ENCODE measurements at regions not wholly inside any gene's neighbourhood (a gene's known extent, or its start where the extent isn't known, plus 50 kb on each side); places are given as distances from the start of the nearest gene placed in this dataset.
A peak's percentile ranks its signal among the peaks of the same experiment; 100 is the strongest.
"Not testable (repeated sequence)": the region's sequence is repeated elsewhere in the genome, so short reads cannot be mapped to it uniquely, and the experiment has no call there.

DNA sequence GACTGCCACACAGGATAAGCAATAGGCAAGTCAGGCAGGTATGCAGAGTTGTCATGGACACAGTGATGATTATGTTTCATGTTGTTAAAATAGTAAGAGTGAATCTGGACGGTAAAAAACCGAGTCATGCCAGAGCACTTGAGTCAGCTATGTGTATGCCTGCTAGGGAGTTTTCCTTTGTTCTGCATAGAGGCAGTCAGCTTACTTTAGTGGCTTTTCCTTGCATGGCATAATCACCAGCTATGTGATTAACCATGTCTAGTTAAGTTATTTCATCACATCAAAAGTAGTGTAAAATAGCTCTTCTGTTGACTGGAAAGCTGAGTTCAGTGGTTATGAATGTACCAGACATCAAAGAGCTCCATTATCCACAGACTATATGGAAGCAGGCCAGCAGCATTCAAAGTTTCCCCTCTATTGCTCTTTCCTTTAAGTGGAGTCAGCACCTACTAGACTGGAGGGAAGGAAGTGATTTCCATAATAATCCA lies 989.8 kb downstream of the TLE1 start:
- peak; percentile 49 for DNase-seq

DNA sequence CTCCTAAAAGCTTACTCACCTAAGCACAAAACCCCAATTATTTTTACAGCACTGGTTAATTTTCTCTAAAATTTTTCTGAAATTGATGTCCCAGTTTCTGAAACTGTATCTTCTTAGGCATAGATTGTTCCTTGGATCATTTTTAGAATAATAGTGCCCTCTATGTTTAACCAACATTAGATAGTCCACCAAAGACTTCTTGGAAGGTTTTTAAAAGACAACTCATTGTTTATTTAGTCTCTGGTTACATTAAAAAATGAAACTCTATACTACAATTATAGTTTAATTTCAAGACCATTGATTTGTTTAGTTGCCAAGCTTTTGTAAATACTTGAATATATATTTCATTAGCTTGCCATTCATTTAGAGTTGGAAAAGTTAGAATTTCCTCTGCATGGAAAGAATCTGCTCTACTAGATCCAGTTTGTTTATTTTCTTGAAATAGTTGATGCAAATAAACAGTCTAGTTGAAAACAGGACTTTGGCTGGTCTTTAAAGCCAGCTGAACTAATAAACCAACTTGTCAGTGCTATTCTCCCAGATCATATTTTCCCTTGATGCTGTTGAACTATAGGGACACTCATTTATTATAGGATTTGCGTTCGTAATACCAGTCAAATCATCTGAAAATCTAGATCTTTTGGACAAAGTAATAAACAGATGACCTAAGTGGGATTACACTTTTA lies 990.5 kb downstream of the TLE1 start:
- DNase-seq, result no peak

DNA sequence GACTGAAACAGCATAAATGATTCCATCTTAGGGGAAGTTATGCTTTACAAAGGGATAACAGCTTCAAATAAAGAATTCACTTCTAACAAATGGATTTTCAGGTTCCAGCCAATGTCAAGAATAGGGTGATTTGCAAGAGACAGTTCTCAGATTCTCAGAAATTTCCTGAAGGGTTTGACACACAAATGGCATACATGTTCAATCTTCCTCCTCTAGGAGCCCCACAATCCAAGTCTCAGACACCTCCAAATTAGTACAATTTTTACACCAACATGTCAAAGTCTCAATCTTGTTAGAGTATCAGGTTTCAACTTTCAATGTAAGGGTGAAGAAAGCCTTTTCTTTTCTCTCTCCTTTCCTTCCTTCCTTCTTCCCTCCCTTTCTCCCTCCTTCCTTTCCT lies 996.6 kb downstream of the TLE1 start:
- no peak for DNase-seq

DNA sequence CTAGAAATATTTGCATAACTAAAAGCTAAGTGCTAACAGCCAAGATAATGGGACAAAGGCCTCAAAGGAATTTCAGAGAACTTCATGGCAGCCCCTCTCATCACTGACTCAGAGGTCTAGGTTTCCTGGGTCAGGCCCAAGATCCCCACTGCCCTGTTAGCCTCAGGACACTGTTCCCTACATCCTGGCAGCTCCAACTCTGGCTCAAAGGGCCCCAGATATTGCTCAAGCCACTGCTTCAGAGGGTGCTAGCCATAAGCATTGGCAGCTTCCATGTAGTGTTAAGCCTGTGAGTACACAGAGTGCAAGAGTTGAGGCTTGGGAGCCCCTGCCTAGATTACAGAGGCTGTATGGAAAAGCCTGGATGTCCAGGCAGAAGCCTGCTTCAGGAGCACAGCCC lies 998.1 kb downstream of the TLE1 start:
- DNase-seq, result no peak

DNA sequence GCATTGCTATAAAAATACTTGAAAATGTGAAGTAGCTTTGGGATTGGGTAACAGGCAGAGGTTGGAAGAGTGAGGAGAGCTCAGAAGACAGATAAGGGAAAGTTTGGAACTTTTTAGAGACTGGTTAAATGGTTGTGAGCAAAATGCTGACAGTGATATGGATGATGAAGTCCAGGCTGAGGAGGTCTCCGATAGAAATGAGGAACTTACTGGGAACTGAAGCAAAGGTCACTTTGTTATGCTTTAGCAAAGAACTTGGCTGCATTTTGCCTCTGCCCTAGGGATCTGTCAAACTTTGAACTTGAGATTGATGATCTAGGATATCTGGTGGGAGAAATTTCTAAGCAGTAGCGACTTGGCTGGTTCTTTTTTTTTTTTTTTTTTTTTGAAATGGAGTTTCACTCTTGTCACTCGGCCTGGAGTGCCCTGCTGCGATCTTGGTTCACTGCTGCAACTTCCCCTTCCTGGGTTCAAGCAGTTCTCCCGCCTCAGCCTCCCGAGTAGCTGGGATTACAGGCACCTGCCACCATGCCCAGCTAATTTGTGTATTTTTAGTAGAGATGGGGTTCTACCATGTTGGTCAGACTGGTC lies 998.9 kb downstream of the TLE1 start:
- no peak for DNase-seq

DNA sequence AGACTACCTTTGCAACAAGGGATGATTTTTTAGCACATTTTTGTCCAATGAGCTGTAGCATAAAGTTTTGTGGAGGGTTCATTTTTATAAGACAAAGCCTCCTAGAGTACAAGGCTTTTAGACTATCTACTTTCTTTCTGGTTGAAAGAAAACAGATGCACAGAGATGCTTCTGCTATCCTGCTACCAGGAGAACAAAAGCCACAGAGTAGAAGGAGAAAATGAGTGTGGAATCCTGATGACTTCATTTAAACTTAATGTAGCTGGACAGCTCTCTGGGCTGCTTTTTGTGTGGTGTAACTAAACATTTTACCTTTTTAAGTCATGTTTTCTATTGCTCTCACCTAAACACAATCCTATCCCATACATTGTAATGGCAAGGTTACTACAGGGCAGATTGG lies 1009.4 kb downstream of the TLE1 start:
- DNase-seq, result no peak

DNA sequence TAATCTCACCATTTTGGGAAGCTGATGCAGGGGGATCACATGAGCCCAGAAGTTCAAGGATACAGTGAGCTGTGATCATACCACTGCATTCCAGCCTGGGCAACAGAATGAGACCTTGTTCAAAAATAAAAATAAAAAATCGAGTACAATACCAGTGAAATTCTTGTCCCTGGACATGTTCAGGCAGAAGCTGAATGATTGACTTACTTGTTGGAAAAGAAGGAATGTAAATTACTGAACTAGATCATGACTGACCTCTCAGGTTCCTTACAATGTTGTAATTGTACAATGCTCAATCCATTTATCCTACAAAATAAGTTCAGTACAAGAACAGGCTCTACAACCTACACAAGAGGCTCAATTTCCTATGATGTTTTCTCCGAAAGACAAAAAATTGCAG lies 1010.4 kb downstream of the TLE1 start:
- no peak for DNase-seq

DNA sequence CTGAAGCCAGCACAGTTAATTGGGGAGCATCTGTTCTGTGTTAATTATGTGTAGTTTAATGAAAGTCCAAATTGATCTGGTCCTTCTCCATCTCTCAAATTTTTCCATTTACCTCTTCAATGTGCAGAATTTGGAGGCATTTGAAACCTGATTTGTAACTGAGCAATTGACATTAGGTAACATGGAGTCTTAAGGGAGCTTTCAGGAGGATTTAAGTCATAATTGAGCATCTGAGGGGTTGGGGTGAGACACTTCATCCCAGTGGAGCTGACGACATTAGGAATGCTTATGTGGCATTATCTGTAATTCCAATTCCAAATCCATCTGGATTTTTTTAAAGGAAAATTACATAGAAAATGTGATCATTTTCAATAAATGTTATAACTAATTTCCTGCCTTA lies 1015.9 kb downstream of the TLE1 start:
- DNase-seq, result no peak

DNA sequence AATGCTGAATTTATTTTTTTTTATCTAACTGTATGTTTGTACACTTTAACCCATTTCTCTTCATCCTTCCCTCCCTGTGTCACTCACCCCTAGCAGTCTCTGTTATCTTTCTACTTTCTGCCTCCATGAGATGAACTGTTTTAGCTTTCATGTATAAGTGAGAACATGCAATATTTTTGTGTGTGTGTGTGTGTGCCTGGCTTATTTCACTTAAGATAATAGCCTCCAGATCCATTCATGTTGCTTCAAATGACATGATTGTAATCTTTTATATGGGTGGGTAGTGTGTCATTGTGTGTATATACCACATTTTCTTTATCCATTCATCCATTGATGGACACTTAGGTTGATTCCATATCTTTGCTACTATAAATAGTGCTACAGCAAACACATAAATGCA lies 1023.9 kb downstream of the TLE1 start:
- no peak for DNase-seq

DNA sequence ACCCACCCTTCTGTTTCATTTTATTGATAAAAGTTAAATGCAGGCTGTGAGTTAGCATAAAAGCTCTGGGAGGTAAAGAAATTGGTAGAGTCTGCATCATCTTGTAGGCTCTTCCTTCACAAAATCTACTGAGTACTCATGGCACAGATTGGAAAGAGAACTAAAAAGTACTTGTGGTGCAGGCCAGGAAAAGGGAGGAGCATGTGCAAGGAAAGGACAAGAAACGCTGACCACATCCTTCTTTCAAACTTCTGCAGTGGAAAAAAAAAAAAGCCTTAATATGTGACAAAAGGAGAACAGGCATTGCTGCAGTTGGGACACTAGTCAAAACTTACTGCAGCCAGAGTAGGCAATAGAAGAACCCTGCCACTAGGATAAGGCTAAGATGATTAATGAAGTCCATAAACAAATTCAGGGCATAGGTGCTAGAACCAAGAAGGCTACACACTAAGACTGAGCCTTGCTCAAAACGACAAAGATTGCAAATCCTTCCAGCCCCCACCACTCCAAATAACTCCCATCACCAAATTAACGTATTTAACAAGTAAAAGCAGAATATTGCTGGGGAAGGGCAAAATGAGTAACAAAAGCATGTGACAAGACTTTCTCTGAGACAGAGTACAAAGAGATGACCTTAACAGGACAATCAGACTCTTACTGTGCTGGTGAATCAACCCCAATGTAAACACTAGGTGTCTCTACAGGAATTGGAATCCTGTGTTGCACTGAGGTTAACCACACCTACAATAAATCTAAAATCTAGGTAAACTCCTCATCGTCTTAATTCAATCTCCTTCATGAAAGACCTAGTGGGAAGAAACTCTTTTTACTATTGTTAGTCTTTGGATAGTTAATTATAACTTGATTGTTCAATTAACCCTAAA lies 1024.8 kb downstream of the TLE1 start:
- DNase-seq, result no peak

DNA sequence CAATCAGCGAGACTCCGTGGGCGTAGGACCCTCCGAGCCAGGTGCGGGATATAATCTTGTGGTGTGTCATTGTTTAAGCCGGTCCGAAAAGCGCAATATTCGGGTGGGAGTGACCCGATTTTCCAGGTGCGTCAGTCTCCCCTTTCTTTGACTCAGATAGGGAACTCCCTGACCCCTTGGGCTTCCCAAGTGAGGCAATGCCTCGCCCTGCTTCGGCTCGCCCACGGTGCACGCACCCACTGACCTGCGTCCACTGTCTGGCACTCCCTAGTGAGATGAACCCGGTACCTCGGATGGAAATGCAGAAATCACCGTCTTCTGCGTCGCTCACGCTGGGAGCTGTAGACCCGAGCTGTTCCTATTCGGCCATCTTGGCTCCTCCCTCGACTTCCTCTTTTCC lies 1029.6 kb downstream of the TLE1 start:
- DNase-seq, result not testable (repeated sequence)

DNA sequence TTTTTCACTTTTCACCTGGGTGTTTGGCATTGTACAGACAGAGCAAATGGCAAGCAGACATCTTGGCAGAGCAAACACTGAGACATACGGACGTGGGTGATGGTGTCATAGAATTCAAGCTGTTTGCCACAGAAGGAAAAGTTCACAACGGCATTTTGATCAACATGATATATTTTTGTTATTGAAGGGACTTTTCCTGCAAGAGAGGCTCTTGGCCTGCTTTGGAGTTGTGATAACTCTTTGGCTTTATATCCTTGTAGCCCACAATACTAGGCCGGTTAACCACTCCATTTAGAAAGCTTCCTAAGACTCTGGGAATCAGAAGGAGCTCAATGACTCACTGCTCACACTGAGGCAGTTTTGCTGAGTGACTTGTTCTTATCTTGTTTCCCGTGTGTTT lies 1038.3 kb downstream of the TLE1 start:
- peak; percentile 50 for DNase-seq

DNA sequence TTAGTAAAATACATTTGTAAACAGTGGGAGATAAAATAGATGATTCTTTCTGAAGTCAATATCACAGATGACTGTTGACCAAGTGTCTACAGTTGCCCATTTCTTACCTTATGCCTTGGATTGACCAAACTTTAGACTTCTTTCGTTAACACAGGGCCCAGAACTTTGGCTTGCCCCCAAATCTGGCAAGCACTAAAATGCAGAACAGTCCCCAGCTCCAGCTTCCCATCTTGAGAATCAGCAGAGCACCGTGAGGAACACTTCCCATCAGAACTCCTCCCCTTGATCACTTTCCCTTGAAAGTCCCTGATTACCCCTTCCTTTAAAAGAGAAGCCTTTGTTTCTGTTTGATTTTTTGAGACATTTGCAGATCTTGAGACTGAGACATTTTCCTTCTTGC lies 1039.9 kb downstream of the TLE1 start:
- no peak for DNase-seq

DNA sequence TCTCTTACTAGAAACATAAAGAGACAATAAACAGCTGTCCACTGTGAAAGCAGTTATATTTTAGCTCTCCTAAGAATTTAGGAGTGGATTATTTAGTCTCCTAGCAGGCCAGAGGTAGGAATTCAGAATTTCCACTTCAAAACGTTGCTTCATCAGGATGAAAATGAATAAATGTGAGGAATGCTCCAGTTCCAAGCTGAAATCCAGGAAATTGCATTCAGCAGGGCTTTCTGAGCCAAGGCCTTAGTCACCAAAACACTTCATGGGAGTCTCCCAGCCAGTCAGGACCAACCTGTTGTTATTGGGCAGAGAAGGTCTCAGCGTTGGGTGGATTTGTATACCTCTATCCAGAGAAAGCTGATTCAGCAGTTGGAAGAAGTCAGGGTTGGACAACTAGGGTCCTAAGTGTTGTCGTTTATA lies 1040.3 kb downstream of the TLE1 start:
- DNase-seq, result peak; percentile 87

DNA sequence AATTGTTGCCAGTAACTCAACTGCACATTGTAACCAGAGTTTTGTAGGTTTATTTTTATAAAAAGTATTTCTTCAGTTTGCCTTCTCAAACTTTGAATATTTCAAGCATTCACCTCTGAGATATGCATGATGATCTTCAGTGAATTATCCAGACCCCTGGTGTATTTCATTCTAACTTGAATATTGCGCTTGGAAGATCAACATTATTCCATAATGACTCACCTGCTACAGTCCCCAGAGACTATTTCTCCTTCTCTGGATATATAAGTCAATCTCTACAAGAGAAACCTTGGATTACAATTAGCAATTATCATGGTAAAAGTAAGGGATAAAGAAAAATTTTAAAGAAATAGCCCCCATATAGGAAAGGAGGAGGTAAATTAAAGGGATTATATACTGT lies 1041.0 kb downstream of the TLE1 start:
- peak; percentile 85 for DNase-seq

DNA sequence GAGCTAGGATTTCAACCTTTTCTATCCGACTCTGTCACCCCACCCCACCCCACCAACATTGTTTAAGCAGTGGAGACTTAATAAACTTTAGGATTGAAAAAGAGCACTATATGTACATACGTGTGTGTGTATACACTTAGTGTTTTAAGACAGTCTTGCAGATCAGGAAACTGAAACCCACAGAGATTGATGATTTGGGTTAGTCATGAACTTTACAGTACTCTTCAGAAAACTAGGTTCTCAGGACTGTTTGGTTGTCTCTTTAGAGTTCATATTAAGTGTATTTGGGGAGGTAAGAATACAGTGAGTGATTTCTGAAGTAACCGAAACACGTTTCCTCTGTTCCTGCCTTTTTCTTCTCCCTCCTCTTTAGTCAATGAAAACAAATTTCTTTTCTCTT lies 1043.1 kb downstream of the TLE1 start:
- no peak for DNase-seq

DNA sequence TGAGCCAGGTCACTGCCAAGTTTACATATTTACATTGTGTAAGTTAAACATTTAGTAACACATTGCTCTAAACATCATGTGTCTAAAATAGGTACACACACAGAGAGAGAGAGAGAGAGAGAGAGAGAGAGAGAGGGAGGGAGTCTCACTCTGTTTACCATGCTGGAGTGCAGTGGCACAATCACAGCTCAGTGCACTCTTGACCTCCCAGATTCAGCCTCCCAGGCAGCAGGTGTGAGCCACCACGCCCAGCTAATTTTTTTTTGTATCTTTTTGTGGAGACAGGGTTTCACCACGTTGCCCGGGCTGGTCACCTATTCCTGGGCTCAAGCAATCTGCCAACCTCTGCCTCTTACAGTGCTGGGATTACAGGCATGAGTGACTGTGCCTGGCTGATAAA lies 1045.3 kb downstream of the TLE1 start:
- DNase-seq, result no peak

DNA sequence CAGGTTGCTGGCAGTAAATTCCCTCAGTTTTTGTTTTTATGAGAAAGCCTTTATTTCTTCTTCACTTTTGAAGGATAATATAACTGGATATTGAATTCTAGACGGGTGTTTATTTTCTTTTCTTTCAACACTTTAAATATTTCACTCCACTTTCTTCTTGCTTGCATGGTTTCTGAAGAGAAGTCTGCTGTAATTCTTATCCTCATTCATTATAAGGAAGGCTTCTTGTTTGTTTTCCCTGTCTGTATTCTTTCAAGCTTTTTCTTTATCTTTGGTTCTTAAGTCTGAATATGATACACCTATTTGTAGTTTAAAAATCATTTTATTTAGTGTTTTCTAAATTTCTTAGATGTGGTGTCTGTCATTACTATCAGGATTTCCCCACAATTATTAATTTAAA lies 1054.3 kb downstream of the TLE1 start:
- DNase-seq, result no peak

DNA sequence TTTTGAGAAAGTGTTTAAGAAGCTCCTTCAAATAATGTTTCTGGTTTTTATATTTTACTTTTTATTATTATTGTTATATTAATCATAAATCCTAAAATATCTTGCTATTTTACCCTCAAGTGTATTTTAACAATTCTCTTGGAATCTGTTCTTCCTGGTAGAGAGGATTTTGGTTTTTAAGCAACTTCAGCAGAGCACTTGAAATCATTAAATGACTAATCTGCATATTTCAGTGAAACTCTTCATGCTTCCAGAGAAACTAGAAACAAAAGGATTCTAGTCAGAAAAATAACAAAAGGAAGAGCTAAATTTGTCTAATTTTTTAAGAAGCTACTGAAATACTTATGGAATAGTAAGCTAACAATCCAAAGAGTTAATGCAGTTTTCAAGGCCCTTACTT lies 1057.3 kb downstream of the TLE1 start:
- DNase-seq, result peak; percentile 25

DNA sequence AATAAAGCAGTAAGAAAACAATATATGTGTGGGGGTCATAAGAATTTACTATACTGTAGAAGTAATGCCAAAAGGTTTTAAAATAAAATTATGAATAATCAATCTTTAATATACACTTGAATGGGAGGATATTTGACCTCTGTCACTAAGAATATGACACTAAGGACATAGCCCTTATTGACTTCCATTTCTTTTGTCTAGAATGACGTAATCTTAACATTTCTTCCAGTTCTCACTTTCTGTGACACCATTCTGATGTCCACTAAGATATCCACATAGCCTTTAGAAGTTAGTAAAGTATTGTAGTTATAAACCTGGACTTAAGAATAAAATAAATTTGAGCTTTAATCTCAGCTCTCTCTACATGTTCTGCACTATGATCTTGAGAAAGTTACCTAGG lies 1050.7 kb downstream of the TLE4 start:
- DNase-seq, result no peak

DNA sequence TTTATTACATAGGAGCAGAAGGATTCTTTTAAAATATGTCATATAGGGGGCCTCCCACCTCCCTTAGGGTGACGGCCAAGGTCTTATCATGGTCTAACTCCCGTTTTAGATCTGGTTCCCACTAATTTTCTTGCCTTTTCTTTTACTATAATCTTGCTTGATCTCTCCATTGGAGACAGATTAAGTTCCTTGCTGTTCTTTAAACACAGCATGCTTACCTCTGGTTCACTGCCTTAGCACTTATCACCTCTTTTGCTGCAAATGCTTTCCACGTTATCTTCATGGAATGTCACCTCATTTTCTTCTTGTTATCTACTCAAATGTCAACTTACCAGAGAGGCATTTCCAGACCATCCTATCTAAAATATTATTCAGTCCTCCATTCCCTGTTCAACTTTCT lies 1047.6 kb downstream of the TLE4 start:
- no peak for DNase-seq

DNA sequence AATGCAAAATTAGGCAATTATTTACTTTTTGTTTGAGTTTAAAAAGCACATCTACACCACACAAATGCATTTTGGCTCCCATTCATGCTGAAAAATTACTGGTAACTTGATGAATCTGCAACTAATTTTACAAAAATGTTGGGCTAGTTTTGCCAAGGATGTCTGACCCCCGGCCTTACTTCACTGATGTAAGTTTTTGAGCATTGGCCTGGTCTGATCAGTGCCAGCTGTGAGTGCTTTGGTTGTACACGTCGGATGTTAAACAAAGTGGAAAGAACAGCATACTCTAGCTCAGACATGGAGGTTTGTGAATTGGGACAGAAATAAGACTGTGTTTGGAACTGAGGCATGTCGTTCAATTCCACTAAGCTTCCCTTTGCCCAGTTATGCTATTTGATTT lies 1044.2 kb downstream of the TLE4 start:
- DNase-seq, result peak; percentile 36

DNA sequence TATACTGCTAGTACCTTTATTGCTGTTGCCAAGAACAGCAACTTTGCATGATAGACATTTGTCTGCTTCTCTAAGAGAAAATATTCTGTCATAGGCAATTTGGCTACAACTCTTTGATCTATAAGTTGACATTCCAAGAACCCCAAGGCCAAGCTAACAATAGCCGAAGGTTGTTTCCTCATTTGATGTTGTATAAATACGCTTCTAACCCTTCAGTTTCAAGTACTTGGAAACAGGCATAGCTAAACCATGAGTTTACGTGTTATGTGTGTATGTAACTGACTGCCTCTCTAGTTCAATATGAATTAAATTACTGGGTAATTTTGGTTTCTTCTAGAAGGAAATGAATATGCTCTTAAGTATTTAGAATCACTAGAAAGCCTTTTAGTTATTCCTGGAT lies 1034.0 kb downstream of the TLE4 start:
- DNase-seq, result no peak

DNA sequence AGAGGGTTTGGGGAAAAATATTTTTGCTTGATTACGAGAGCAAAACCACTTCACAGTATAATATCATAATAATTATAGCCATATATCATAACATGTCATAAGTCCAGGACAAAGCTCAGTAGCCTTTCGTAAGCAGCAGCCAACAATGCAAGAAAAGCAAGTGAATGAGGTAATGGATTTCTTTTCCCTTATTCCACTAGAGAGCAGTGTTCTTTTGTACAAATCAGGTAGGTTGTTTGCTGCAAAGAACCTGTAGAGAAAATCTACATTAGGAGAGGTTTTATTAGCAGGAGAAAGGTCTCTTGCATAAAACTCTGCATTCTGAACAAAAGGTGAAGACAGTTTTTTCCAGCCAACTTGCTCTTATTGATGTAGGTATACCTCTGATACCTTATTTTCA lies 1033.4 kb downstream of the TLE4 start:
- DNase-seq, result peak; percentile 42
